ENCODE measurements at regions not wholly inside any gene's neighbourhood (a gene's known extent, or its start where the extent isn't known, plus 50 kb on each side); places are given as distances from the start of the nearest gene placed in this dataset.

- dilution Hi-C loops (cut with MboI; ENCODE audit: extremely low pct_ligation_motif_present, low sequenced_read_pairs): no loop called here
- Histone ChIP-seq H3K9me3 (replicated peaks; ENCODE audit: control insufficient read depth, insufficient read depth, low read length) (no peaks in the 10 kb centered on the region), H3K27ac (ENCODE audit: insufficient read depth, low read depth, low read length) (no peak overlapping the region), H3K27me3 (ENCODE audit: control insufficient read depth in 2 of 2, insufficient read depth in 2 of 2, low read length in 2 of 2) (peaks cover 5 to 8% of the 10 kb centered on the region in 2 experiments), H3K9ac (replicated peaks; ENCODE audit: extremely low read depth, insufficient read depth, low read length) (no peak overlapping the region), H3K36me3 (ENCODE audit: control insufficient read depth in 2 of 2, extremely low read depth in 1 of 2, insufficient read depth in 2 of 2, low read length in 2 of 2) (no peaks in the 10 kb centered on the region), H3K9me1 (replicated peaks; ENCODE audit: control insufficient read depth, extremely low read depth, insufficient read depth, low read length) (no peaks in the 10 kb centered on the region), H3K4me3 (replicated peaks in 1 of 3; ENCODE audit: insufficient read depth in 1 of 3, low read depth in 1 of 3, low read length in 3 of 3) (no peak overlapping the region), H2AFZ (ENCODE audit: low read depth, low read length) (no peak overlapping the region), H3K4me2 (ENCODE audit: insufficient read depth, low read length) (no peak overlapping the region), H4K20me1 (replicated peaks; ENCODE audit: control insufficient read depth, extremely low read depth, insufficient read depth, low read length) (no peaks in the 10 kb centered on the region), H3K79me2 (ENCODE audit: control insufficient read depth, insufficient read depth, low read length) (no peaks in the 10 kb centered on the region), H3K4me1 (ENCODE audit: control insufficient read depth, extremely low read depth, insufficient read depth, low read length) (no peaks in the 10 kb centered on the region)
- DNase-seq (ENCODE audit: low read depth, low spot score) (no peak), FAIRE-seq (no peak)
- POLR2A ChIA-PET: no interaction called here
- intact Hi-C loops (cut with micrococcal nuclease): no loop called here
- no peak for TF ChIP-seq GATA2 (IDR thresholded peaks at IDR 0.05; ENCODE audit: insufficient read depth, insufficient read length, low read depth, low read length)
- TF ChIP-seq POLR2AphosphoS5 (IDR thresholded peaks at IDR 0.05; ENCODE audit: insufficient read depth, low read depth, low read length): no peak
- no peak for TF ChIP-seq JUN (IDR thresholded peaks at IDR 0.05; ENCODE audit: borderline replicate concordance, insufficient read depth, insufficient read length, low read depth)
- TF ChIP-seq FOS (IDR thresholded peaks at IDR 0.05; ENCODE audit: borderline replicate concordance, insufficient read depth, low read length): no peak
- no peak for TF ChIP-seq MAX (IDR thresholded peaks at IDR 0.05; ENCODE audit: insufficient read depth, insufficient read length)
- TF ChIP-seq CTCF (IDR thresholded peaks at IDR 0.05; ENCODE audit: extremely low read depth in 1 of 2, insufficient read depth in 1 of 2, low read depth in 1 of 2, low read length in 2 of 2): no peak
- no peak for TF ChIP-seq EZH2 (IDR thresholded peaks at IDR 0.05; ENCODE audit: borderline replicate concordance, low read depth, low read length, severe bottlenecking)
- TF ChIP-seq MYC (IDR thresholded peaks at IDR 0.05; ENCODE audit: low read depth, low read length): no peak
- no peak for TF ChIP-seq POLR2A (IDR thresholded peaks at IDR 0.05; ENCODE audit: low read depth, low read length)
- CTCF ChIA-PET: interaction anchor here (1.0 kb wide), 1 partner anchor 8 kb away, joined by 4 read pairs; no protein-coding TSS in a partner anchor
- no TSS peak for BruUV-seq (replicated peaks)
These were observed 155.1 kb downstream of the GLI2 start for GRCh38 chr2:120890566-120891360.
